T-cell (primary cell): ENCODE measurements at regions not wholly inside any gene's neighbourhood (a gene's known extent, or its start where the extent isn't known, plus 50 kb on each side); places are given as distances from the start of the nearest gene placed in this dataset.
A peak's percentile ranks its signal among the peaks of the same experiment; 100 is the strongest.
"Not testable (repeated sequence)": the region's sequence is repeated elsewhere in the genome, so short reads cannot be mapped to it uniquely, and the experiment has no call there.

Experiments used
- ATAC-seq, 4 experiments: fragments of 200-7000 bp in 3 of 4; fragments of 150-1000 bp in 1 of 4; cut with Tn5 transposase; replicated peaks in 1 of 4; 1 replicate in 3 of 4; 2 replicates in 1 of 4; pipeline ENCODE4 v1.10.0; 2021; ENCODE audit warnings: moderate library complexity in 3 of 4, mild to moderate bottlenecking in 2 of 4, moderate number of reproducible peaks in 1 of 4
- CTCF ChIA-PET, 2 donors: fragments of 300-600 bp; sonication (Branson Sonifier 250); formaldehyde crosslinking; loops; one replicate each; lab custom pipeline; 2022; ENCODE audit warnings: antibody characterized with exemption in 2 of 2; lab: Charles Lee
- POLR2A ChIA-PET, 2 donors: fragments of 300-600 bp; sonication (Branson Sonifier 250); formaldehyde crosslinking; loops; one replicate each; lab custom pipeline; 2022; ENCODE audit warnings: antibody characterized with exemption in 2 of 2; lab: Charles Lee
- DNase-seq, 35 experiments: peaks; one replicate each; pipeline versions ENCODE4 v3.0.0 to v3.0.0-alpha.2; 2013 to 2023
- H3K27ac ChIP-seq: one replicate; pipeline ENCODE4 v1.5.1; 2013; ENCODE audit warnings: low read length
- H3K27me3 ChIP-seq, 2 experiments: replicated peaks in 1 of 2; 1 replicate in 1 of 2; 2 replicates in 1 of 2; pipeline versions ENCODE4 v1.6.1 to v1.7.0; 2013; ENCODE audit warnings: low read length in 1 of 2, mixed read lengths in 1 of 2; ENCODE audit not compliant: control insufficient read depth in 2 of 2, insufficient read depth in 2 of 2; ENCODE audit errors: extremely low read depth in 1 of 2
- H3K36me3 ChIP-seq, 2 donors: 1 replicate in 1 of 2; 2 replicates in 1 of 2; pipeline versions ENCODE4 v1.6.1 to v1.7.0; 2013; ENCODE audit warnings: low read length in 1 of 2; ENCODE audit not compliant: control insufficient read depth in 2 of 2, insufficient read depth in 1 of 2; ENCODE audit errors: extremely low read depth in 1 of 2
- H3K4me1 ChIP-seq, 2 experiments: 1 replicate in 1 of 2; 2 replicates in 1 of 2; pipeline versions ENCODE4 v1.6.1 to v1.7.0; 2013; ENCODE audit warnings: low read length in 2 of 2, mixed read lengths in 1 of 2; ENCODE audit not compliant: insufficient read depth in 2 of 2, control insufficient read depth in 1 of 2; ENCODE audit errors: extremely low read depth in 1 of 2
- H3K4me3 ChIP-seq, 2 donors: 1 replicate in 1 of 2; 2 replicates in 1 of 2; pipeline versions ENCODE4 v1.5.1 to v1.7.0; 2013; ENCODE audit warnings: mild to moderate bottlenecking in 2 of 2, low read length in 1 of 2, moderate library complexity in 1 of 2; ENCODE audit not compliant: control insufficient read depth in 1 of 2; ENCODE audit errors: extremely low read depth in 1 of 2
- H3K9me3 ChIP-seq: 2 replicates; pipeline ENCODE4 v1.7.0; 2013
- H3K27ac Mint-ChIP-seq, 2 donors: one replicate each; pipeline ENCODE4 v1.8.0; 2020 to 2021; ENCODE audit warnings: mild to moderate bottlenecking in 2 of 2, mixed read lengths in 2 of 2
- H3K27me3 Mint-ChIP-seq, 2 donors: one replicate each; pipeline ENCODE4 v1.8.0; 2021 to 2022; ENCODE audit warnings: mixed read lengths in 2 of 2
- H3K36me3 Mint-ChIP-seq: one replicate; pipeline ENCODE4 v1.8.0; 2021; ENCODE audit warnings: mixed read lengths
- H3K4me1 Mint-ChIP-seq, 3 donors: one replicate each; pipeline ENCODE4 v1.8.0; 2020 to 2022; ENCODE audit warnings: mixed read lengths in 3 of 3, mild to moderate bottlenecking in 1 of 3
- H3K4me3 Mint-ChIP-seq, 3 donors: one replicate each; pipeline ENCODE4 v1.8.0; 2020 to 2022; ENCODE audit warnings: mild to moderate bottlenecking in 3 of 3, mixed read lengths in 3 of 3, moderate library complexity in 3 of 3
- H3K9me3 Mint-ChIP-seq, 3 donors: one replicate each; pipeline ENCODE4 v1.8.0; 2020 to 2022; ENCODE audit warnings: mixed read lengths in 3 of 3
- WGBS: methylation state at CpG from one replicate; pipeline ENCODE4 v1.1.5; 2013; ENCODE audit warnings: missing lambda C conversion rate; ENCODE audit not compliant: insufficient coverage; 5-methylcytosine and 5-hydroxymethylcytosine counted together

GRCh38 chr5:91291628-91292569, 91.2 kb downstream of the ARRDC3 start:
- ChIA-PET POLR2A (interaction anchor here in 1 of 2 donors (0.5 to 0.6 kb wide), 2 partner anchors 9 to 31 kb away, joined by 3 to 10 read pairs; no protein-coding TSS in a partner anchor), CTCF (no interaction called here)
- ATAC-seq (no peak), DNase-seq (no peak)
- WGBS, result 67% methylated on average over 1 of the region's 4 CpGs
- Histone ChIP-seq H3K27me3 (peaks cover 0 to 3% of the 10 kb centered on the region in 2 experiments), H3K27ac (no peak overlapping the region), H3K36me3 (no peaks in the 10 kb centered on the region), H3K9me3 (no peaks in the 10 kb centered on the region), H3K4me1 (no peaks in the 10 kb centered on the region), H3K4me3 (no peak overlapping the region)
- H3K4me1 Mint-ChIP-seq, result no peaks in the 10 kb centered on the region
- H3K27ac Mint-ChIP-seq, result peak overlapping the region in 1 of 2 donors; percentile 2
- no peaks in the 10 kb centered on the region for H3K36me3 Mint-ChIP-seq
- H3K27me3 Mint-ChIP-seq, result peaks cover 0 to 2% of the 10 kb centered on the region in 2 donors
- no peaks in the 10 kb centered on the region for H3K9me3 Mint-ChIP-seq
- H3K4me3 Mint-ChIP-seq, result no peak overlapping the region

- ATAC-seq (no peak), DNase-seq (no peak)
- Histone ChIP-seq H3K27ac (no peak overlapping the region), H3K9me3 (no peaks in the 10 kb centered on the region), H3K36me3 (no peaks in the 10 kb centered on the region), H3K27me3 (no peaks in the 10 kb centered on the region), H3K4me3 (no peak overlapping the region), H3K4me1 (no peaks in the 10 kb centered on the region)
- WGBS, result 100% methylated on average over 1 of the region's 3 CpGs
- CTCF ChIA-PET, result no interaction called here
- Mint-ChIP-seq H3K36me3 (peaks cover 5% of the 10 kb centered on the region), H3K27ac (no peak overlapping the region), H3K4me3 (no peak overlapping the region), H3K27me3 (no peaks in the 10 kb centered on the region), H3K9me3 (peaks cover 0 to 10% (median 3%) of the 10 kb centered on the region in 3 donors), H3K4me1 (peaks cover 0 to 8% (median 6%) of the 10 kb centered on the region in 3 donors)
- POLR2A ChIA-PET, result no interaction called here
These were observed 94.8 kb downstream of the ARRDC3 start for GRCh38 chr5:91288118-91288916.

DNA sequence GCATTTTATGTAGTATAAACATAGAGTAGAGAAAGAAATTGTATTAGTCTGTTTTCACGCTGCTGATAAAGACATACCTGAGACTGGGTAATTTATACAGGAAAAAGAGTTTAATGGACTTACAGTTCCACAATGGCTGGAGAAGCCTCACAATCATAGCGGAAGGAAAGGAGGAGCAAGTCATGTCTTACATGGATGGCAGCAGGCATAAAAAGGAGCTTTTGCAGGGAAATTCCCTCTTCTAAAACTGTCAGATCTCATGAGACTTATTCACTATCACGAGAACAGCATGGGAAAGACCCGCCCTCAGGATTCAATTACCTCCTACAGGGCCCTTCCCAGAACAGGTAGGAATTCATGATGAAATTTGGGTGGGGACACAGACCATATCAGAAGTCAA, 98.1 kb downstream of the ARRDC3 start:
- H3K4me3 Mint-ChIP-seq, result not testable (repeated sequence)

DNA sequence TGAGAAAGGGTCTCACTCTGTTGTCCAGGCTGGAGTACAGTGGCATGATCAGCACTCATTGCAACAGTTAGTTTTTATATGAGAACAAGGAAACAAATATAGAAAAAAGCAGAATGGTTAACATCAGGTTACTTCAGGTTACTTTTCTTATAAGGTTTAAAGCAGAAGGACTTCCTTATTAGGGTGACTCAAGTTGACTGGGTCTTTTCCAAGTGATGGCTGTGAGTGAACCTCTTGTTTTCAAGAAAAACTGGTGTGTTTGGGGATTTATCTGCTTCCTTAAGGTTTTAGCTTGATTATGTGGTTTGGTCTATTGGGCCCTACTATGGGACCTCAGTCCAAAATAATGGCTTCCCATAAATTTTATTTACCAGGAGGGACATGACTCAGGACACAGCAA, 99.2 kb downstream of the ARRDC3 start:
- Histone ChIP-seq H3K36me3 (no peaks in the 10 kb centered on the region), H3K9me3 (no peaks in the 10 kb centered on the region), H3K4me3 (no peak overlapping the region), H3K27me3 (no peaks in the 10 kb centered on the region), H3K27ac (no peak overlapping the region), H3K4me1 (peaks cover 4 to 15% of the 10 kb centered on the region in 2 experiments)
- H3K9me3 Mint-ChIP-seq, result peaks cover 0 to 10% (median 3%) of the 10 kb centered on the region in 3 donors
- H3K27ac Mint-ChIP-seq, result peak overlapping the region in 1 of 2 donors; percentile 36
- peaks cover 26 to 31% (median 30%) of the 10 kb centered on the region in 3 donors for H3K4me1 Mint-ChIP-seq
- ATAC-seq, result no peak
- ChIA-PET POLR2A (interaction anchor here in 1 of 2 donors (0.7 kb wide), 1 partner anchor 88 kb away, joined by 3 read pairs; no protein-coding TSS in a partner anchor), CTCF (interaction anchor here in 1 of 2 donors (2.6 kb wide), 1 partner anchor 101 kb away, joined by 8 read pairs; no protein-coding TSS in a partner anchor)
- DNase-seq, result no peak
- H3K27me3 Mint-ChIP-seq, result no peaks in the 10 kb centered on the region
- H3K4me3 Mint-ChIP-seq, result no peak overlapping the region
- peaks cover 5% of the 10 kb centered on the region for H3K36me3 Mint-ChIP-seq

More for the DNA sequence above, 98.1 kb downstream of the ARRDC3 start:
- H3K36me3 ChIP-seq, H3K27me3 Mint-ChIP-seq, H3K9me3 ChIP-seq, H3K27ac Mint-ChIP-seq, ATAC-seq, H3K27ac ChIP-seq, H3K36me3 Mint-ChIP-seq, CTCF ChIA-PET, H3K4me1 ChIP-seq, H3K4me3 ChIP-seq, POLR2A ChIA-PET, H3K27me3 ChIP-seq, DNase-seq: not testable (repeated sequence)
- H3K9me3 Mint-ChIP-seq, result peaks cover 0 to 10% (median 3%) of the 10 kb centered on the region in 3 donors
- WGBS, result no CpG with 5 or more reads among the region's 4 CpGs
- peaks cover 15 to 22% (median 22%) of the 10 kb centered on the region in 3 donors for H3K4me1 Mint-ChIP-seq

DNA sequence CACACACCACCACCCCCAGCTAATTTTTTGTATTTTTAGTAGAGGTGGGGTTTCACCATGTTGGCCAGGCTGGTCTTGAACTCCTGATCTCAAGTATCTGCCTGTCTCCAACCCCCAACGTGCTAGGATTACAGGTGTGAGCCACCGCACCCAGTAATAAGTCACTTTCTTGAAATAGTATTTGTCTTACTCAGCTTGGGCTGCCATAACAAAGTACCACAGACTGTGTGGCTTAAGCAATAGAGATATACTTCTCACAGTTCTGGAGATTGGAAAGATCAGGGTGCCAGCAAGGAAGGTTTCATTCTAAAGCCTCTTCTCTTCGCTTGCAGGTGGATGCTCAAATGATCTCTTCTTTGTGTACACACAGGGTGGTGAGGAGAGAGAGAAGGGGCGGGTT, 99.8 kb downstream of the ARRDC3 start:
- Histone ChIP-seq H3K4me1 (peaks cover 4 to 19% of the 10 kb centered on the region in 2 experiments), H3K27me3 (no peaks in the 10 kb centered on the region), H3K36me3 (no peaks in the 10 kb centered on the region), H3K9me3 (no peaks in the 10 kb centered on the region), H3K4me3 (no peak overlapping the region), H3K27ac (no peak overlapping the region)
- H3K4me1 Mint-ChIP-seq, result peaks cover 26 to 32% (median 31%) of the 10 kb centered on the region in 3 donors
- peaks cover 5% of the 10 kb centered on the region for H3K36me3 Mint-ChIP-seq
- H3K4me3 Mint-ChIP-seq, result no peak overlapping the region
- no peak for ATAC-seq
- no peaks in the 10 kb centered on the region for H3K27me3 Mint-ChIP-seq
- DNase-seq, result no peak
- H3K27ac Mint-ChIP-seq, result peak overlapping the region in 1 of 2 donors; percentile 36
- CTCF ChIA-PET, result interaction anchor here (1.4 to 2.6 kb wide), 2 partner anchors 101 to 102 kb away, joined by 5 to 8 read pairs; no protein-coding TSS in a partner anchor
- POLR2A ChIA-PET, result interaction anchor here in 1 of 2 donors (0.7 kb wide), 1 partner anchor 97 kb away, joined by 5 read pairs; no protein-coding TSS in a partner anchor
- WGBS, result no CpG with 5 or more reads among the region's 4 CpGs
- peaks cover 0 to 10% (median 3%) of the 10 kb centered on the region in 3 donors for H3K9me3 Mint-ChIP-seq

DNA sequence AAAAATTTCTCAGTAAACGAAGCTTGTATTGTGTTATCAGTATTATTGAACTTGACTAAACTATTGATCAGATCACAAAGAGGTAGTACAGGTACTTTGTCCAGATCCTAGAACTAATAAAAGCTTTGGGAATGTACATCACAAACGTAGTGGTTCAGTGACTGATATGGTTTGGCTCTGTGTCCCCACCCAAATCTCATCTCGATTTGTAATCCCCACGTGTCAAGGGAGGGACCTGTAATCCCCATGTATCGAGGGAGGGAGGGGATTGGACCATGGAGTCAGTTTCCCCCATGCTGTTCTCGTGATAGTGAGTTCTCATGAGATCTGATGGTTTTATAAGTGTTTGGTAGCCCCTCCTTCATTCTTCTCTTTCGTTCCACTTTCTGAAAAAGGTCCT, 100.9 kb downstream of the ARRDC3 start:
- POLR2A ChIA-PET, result interaction anchor here in 1 of 2 donors (0.5 kb wide), 1 partner anchor 98 kb away, joined by 3 read pairs; no protein-coding TSS in a partner anchor
- Mint-ChIP-seq H3K4me1 (peaks cover 26 to 32% (median 31%) of the 10 kb centered on the region in 3 donors), H3K9me3 (peaks cover 0 to 10% (median 3%) of the 10 kb centered on the region in 3 donors), H3K27ac (peak overlapping the region in 1 of 2 donors; percentile 56), H3K27me3 (no peaks in the 10 kb centered on the region), H3K4me3 (no peak overlapping the region), H3K36me3 (peaks cover 5% of the 10 kb centered on the region)
- H3K27me3 ChIP-seq, result no peaks in the 10 kb centered on the region
- CTCF ChIA-PET, result interaction anchor here (0.6 to 2.6 kb wide), 3 partner anchors 103 to 316 kb away, joined by 3 to 8 read pairs (median 5); no protein-coding TSS in a partner anchor
- no peak overlapping the region for H3K4me3 ChIP-seq
- peaks cover 4 to 19% of the 10 kb centered on the region in 2 experiments for H3K4me1 ChIP-seq
- WGBS, result 100% methylated on average over 1 of the region's 7 CpGs
- ATAC-seq, result no peak
- no peaks in the 10 kb centered on the region for H3K9me3 ChIP-seq
- no peak overlapping the region for H3K27ac ChIP-seq
- DNase-seq, result no peak
- no peaks in the 10 kb centered on the region for H3K36me3 ChIP-seq
